H9 (cell line): ENCODE measurements at regions not wholly inside any gene's neighbourhood (a gene's known extent, or its start where the extent isn't known, plus 50 kb on each side); places are given as distances from the start of the nearest gene placed in this dataset.

Experiments
- DNase-seq: peaks from one replicate; pipeline ENCODE4 v3.0.0-alpha.2; 2017
- H2AFZ ChIP-seq: one replicate; pipeline ENCODE4 v1.6.1; 2013; ENCODE audit warnings: mild to moderate bottlenecking, low read length, control low read depth, moderate library complexity
- H2AK5ac ChIP-seq: 2 replicates; pipeline ENCODE4 v1.6.1; 2013; ENCODE audit warnings: low read length, control low read depth, mixed read lengths; ENCODE audit not compliant: insufficient read length
- H2BK120ac ChIP-seq: one replicate; pipeline ENCODE4 v1.6.1; 2013; ENCODE audit warnings: low read depth, mild to moderate bottlenecking, low read length, control low read depth, inconsistent platforms; ENCODE audit not compliant: poor library complexity, severe bottlenecking
- H2BK12ac ChIP-seq: 2 replicates; pipeline ENCODE4 v1.6.1; 2013; ENCODE audit warnings: low read length, control low read depth, mixed read lengths, low read depth; ENCODE audit not compliant: insufficient read length
- H2BK15ac ChIP-seq: 2 replicates; pipeline ENCODE4 v1.6.1; 2013; ENCODE audit warnings: low read depth, low read length, control low read depth
- H2BK20ac ChIP-seq: one replicate; pipeline ENCODE4 v1.6.1; 2013; ENCODE audit warnings: low read depth, mild to moderate bottlenecking, low read length, control low read depth, inconsistent platforms; ENCODE audit not compliant: poor library complexity, severe bottlenecking
- H2BK5ac ChIP-seq: 2 replicates; pipeline ENCODE4 v1.6.1; 2013; ENCODE audit warnings: low read length, control low read depth, mixed read lengths; ENCODE audit not compliant: insufficient read length
- H3K14ac ChIP-seq: 2 replicates; pipeline ENCODE4 v1.6.1; 2013; ENCODE audit warnings: low read length, control low read depth; ENCODE audit not compliant: insufficient read depth
- H3K18ac ChIP-seq: 2 replicates; pipeline ENCODE4 v1.6.1; 2013; ENCODE audit warnings: low read depth, mild to moderate bottlenecking, mixed read lengths, low read length, control low read depth; ENCODE audit not compliant: insufficient read length
- H3K23ac ChIP-seq: 2 replicates; pipeline ENCODE4 v1.6.1; 2013; ENCODE audit warnings: low read length, control low read depth, mixed read lengths, low read depth; ENCODE audit not compliant: insufficient read length
- H3K23me2 ChIP-seq: 2 replicates; pipeline ENCODE4 v1.6.1; 2013; ENCODE audit warnings: low read depth, mild to moderate bottlenecking, mixed read lengths, low read length, control low read depth; ENCODE audit not compliant: insufficient read length, poor library complexity, severe bottlenecking
- H3K27ac ChIP-seq: 2 replicates; pipeline ENCODE4 v1.5.1; 2013; ENCODE audit warnings: low read length, control low read depth, mixed read lengths, low read depth; ENCODE audit not compliant: insufficient read length
- H3K27me3 ChIP-seq: 2 replicates; pipeline ENCODE4 v1.6.1; 2013; ENCODE audit warnings: low read length, control low read depth, inconsistent platforms; ENCODE audit not compliant: insufficient read depth
- H3K4ac ChIP-seq: 2 replicates; pipeline ENCODE4 v1.6.1; 2013; ENCODE audit warnings: low read depth, mild to moderate bottlenecking, control low read depth, inconsistent platforms, low read length, moderate library complexity
- H3K4me1 ChIP-seq: 2 replicates; pipeline ENCODE4 v1.6.1; 2013; ENCODE audit warnings: low read length, control low read depth, inconsistent platforms; ENCODE audit not compliant: insufficient read depth
- H3K4me2 ChIP-seq: 2 replicates; pipeline ENCODE4 v1.6.1; 2013; ENCODE audit warnings: low read length, control low read depth, mixed read lengths; ENCODE audit not compliant: insufficient read length, insufficient read depth
- H3K56ac ChIP-seq: 2 replicates; pipeline ENCODE4 v1.6.1; 2013; ENCODE audit warnings: low read depth, mild to moderate bottlenecking, mixed read lengths, low read length, control low read depth; ENCODE audit not compliant: insufficient read length
- H3K79me1 ChIP-seq: 2 replicates; pipeline ENCODE4 v1.6.1; 2013; ENCODE audit warnings: low read depth, mild to moderate bottlenecking, moderate library complexity, low read length, control low read depth, inconsistent platforms; ENCODE audit not compliant: insufficient read depth, poor library complexity, severe bottlenecking
- H3K79me2 ChIP-seq: 2 replicates; pipeline ENCODE4 v1.6.1; 2013; ENCODE audit warnings: low read length, control low read depth, inconsistent platforms; ENCODE audit not compliant: insufficient read depth
- H3K9ac ChIP-seq: 2 replicates; pipeline ENCODE4 v1.6.1; 2013; ENCODE audit warnings: low read length, control low read depth, mixed read lengths; ENCODE audit not compliant: insufficient read length; ENCODE audit errors: extremely low read depth
- H3K9me3 ChIP-seq: one replicate; pipeline ENCODE4 v1.6.1; 2013; ENCODE audit warnings: low read depth, low read length, inconsistent platforms; ENCODE audit not compliant: control insufficient read depth
- H3T11ph ChIP-seq: one replicate; pipeline ENCODE4 v1.6.1; 2013; ENCODE audit warnings: mild to moderate bottlenecking, low read length, control low read depth, inconsistent platforms
- H4K20me1 ChIP-seq: one replicate; pipeline ENCODE4 v1.6.1; 2013; ENCODE audit not compliant: control insufficient read depth, insufficient read length, insufficient read depth
- H4K5ac ChIP-seq: 2 replicates; pipeline ENCODE4 v1.6.1; 2013; ENCODE audit warnings: low read depth, mild to moderate bottlenecking, mixed read lengths, low read length, control low read depth; ENCODE audit not compliant: insufficient read length
- H4K8ac ChIP-seq: replicated peaks from 2 replicates; pipeline ENCODE4 v1.6.1; 2013; ENCODE audit warnings: low read length, control low read depth, mixed read lengths, low read depth; ENCODE audit not compliant: insufficient read length
- H4K91ac ChIP-seq: 2 replicates; pipeline ENCODE4 v1.6.1; 2013; ENCODE audit warnings: low read depth, mild to moderate bottlenecking, moderate library complexity, mixed read lengths, low read length, control low read depth; ENCODE audit not compliant: insufficient read length
- H3K27ac Mint-ChIP-seq, 3 experiments: 2 replicates in 2 of 3; 3 replicates in 1 of 3; pipeline ENCODE4 v1.8.0; 2020 to 2021; ENCODE audit warnings: mixed read lengths in 3 of 3, mild to moderate bottlenecking in 1 of 3, moderate library complexity in 1 of 3
- H3K27me3 Mint-ChIP-seq: 2 replicates; pipeline ENCODE4 v1.8.0; 2021; ENCODE audit warnings: low read depth, mild to moderate bottlenecking, moderate library complexity, mixed read lengths
- H3K36me3 Mint-ChIP-seq, 3 experiments: 2 replicates in 2 of 3; 3 replicates in 1 of 3; pipeline ENCODE4 v1.8.0; 2020 to 2021; ENCODE audit warnings: low read depth in 3 of 3, mixed read lengths in 3 of 3; ENCODE audit not compliant: insufficient read depth in 1 of 3
- H3K4me1 Mint-ChIP-seq, 2 experiments: 2 replicates each; pipeline ENCODE4 v1.8.0; 2020; ENCODE audit warnings: mixed read lengths in 2 of 2
- H3K4me3 Mint-ChIP-seq, 2 experiments: 2 replicates in 1 of 2; 3 replicates in 1 of 2; pipeline ENCODE4 v1.8.0; 2020 to 2021; ENCODE audit warnings: mild to moderate bottlenecking in 2 of 2, mixed read lengths in 2 of 2, moderate library complexity in 1 of 2
- H3K9me3 Mint-ChIP-seq, 2 experiments: 2 replicates in 1 of 2; 3 replicates in 1 of 2; pipeline ENCODE4 v1.8.0; 2020; ENCODE audit warnings: mild to moderate bottlenecking in 2 of 2, mixed read lengths in 2 of 2, moderate library complexity in 1 of 2
- CTCF ChIP-seq: fragments of 200-600 bp; sonication (generic); conservative IDR thresholded peaks from 3 replicates; pipeline ENCODE4 v1.8.0; 2021; ENCODE audit warnings: antibody characterized with exemption, mild to moderate bottlenecking
- WGBS: extraction: QIAGEN DNeasy Blood & Tissue Kit; methylation state at CpG from one replicate; pipeline ENCODE4 v1.1.7; 2013; ENCODE audit warnings: missing lambda C conversion rate, low lambda C conversion rate, mixed read lengths; ENCODE audit not compliant: insufficient read length; ENCODE audit errors: extremely low coverage; 5-methylcytosine and 5-hydroxymethylcytosine counted together

DNA sequence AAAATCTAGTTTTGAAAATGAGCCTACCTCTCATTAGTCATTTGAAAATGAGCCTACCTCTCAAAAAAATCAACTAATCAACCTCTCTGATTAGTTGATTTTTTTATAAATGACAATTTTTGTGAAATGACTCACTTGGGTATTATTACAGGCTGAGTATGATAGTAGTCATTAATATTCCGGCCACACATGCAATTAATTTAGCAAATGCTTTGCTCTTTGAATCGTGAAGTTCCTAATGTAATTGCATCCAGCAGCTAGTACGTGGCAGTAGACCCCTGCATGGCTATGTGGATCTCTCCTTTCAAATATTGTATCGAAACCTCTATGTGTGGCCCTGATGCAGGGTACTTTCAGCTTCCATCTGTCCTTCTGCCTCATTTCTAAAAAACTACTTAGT lies 245.9 kb upstream of the PHYHIPL start:
- Histone ChIP-seq H3K14ac (no peak overlapping the region), H3K56ac (no peak overlapping the region), H3K4ac (no peak overlapping the region), H4K5ac (no peak overlapping the region), H3K23ac (no peak overlapping the region), H2AFZ (no peak overlapping the region), H3K79me2 (no peaks in the 10 kb centered on the region), H3K4me1 (no peaks in the 10 kb centered on the region), H3T11ph (no peak overlapping the region), H3K4me2 (no peak overlapping the region), H3K79me1 (no peaks in the 10 kb centered on the region), H3K23me2 (no peaks in the 10 kb centered on the region), H2AK5ac (no peak overlapping the region), H4K8ac (no peak overlapping the region), H4K91ac (no peak overlapping the region), H2BK12ac (no peak overlapping the region), H3K9ac (no peak overlapping the region), H2BK20ac (no peak overlapping the region), H2BK15ac (no peak overlapping the region), H2BK5ac (no peak overlapping the region), H3K27ac (no peak overlapping the region), H3K18ac (no peak overlapping the region), H3K9me3 (no peaks in the 10 kb centered on the region), H4K20me1 (no peaks in the 10 kb centered on the region), H3K27me3 (no peaks in the 10 kb centered on the region), H2BK120ac (no peak overlapping the region)
- H3K27me3 Mint-ChIP-seq: no peaks in the 10 kb centered on the region
- H3K4me1 Mint-ChIP-seq: no peaks in the 10 kb centered on the region
- H3K27ac Mint-ChIP-seq: no peak overlapping the region
- no CpG with 5 or more reads among the region's 4 CpGs for WGBS
- no peaks in the 10 kb centered on the region for H3K36me3 Mint-ChIP-seq
- H3K4me3 Mint-ChIP-seq: no peak overlapping the region
- DNase-seq: no peak
- no peak for TF ChIP-seq CTCF
- H3K9me3 Mint-ChIP-seq: no peaks in the 10 kb centered on the region
